CD4-positive, alpha-beta T cell (primary cell): ENCODE measurements at regions not wholly inside any gene's neighbourhood (a gene's known extent, or its start where the extent isn't known, plus 50 kb on each side); places are given as distances from the start of the nearest gene placed in this dataset.
"Not testable (repeated sequence)": the region's sequence is repeated elsewhere in the genome, so short reads cannot be mapped to it uniquely, and the experiment has no call there.

Experiments used
- ATAC-seq: fragments of 200-7000 bp; cut with Tn5 transposase; one replicate; pipeline ENCODE4 v1.10.0; 2022; ENCODE audit warnings: mild to moderate bottlenecking; ENCODE audit not compliant: poor library complexity
- CTCF ChIA-PET: fragments of 350-600 bp; sonication (Branson Sonifier 250); formaldehyde crosslinking; loops from one replicate; lab custom pipeline; 2021; ENCODE audit warnings: antibody characterized with exemption, inconsistent platforms; lab: Charles Lee
- POLR2A ChIA-PET: fragments of 350-600 bp; sonication (Branson Sonifier 250); formaldehyde crosslinking; loops from one replicate; lab custom pipeline; 2021; ENCODE audit warnings: antibody characterized with exemption, inconsistent platforms; lab: Charles Lee
- DNase-seq, 14 experiments: peaks; one replicate each; pipeline ENCODE4 v3.0.0-alpha.2; 2013 to 2020; ENCODE audit warnings: mixed read lengths in 2 of 14
- H3K27ac ChIP-seq, 2 donors: one replicate each; pipeline versions ENCODE4 v1.5.1 to v1.7.0; 2013; ENCODE audit warnings: low read length in 2 of 2, low read depth in 1 of 2, mild to moderate bottlenecking in 1 of 2
- H3K27me3 ChIP-seq, 2 experiments: 1 replicate in 1 of 2; 2 replicates in 1 of 2; pipeline versions ENCODE4 v1.6.1 to v1.7.0; 2013; ENCODE audit warnings: low read length in 2 of 2, control low read depth in 1 of 2, mild to moderate bottlenecking in 1 of 2, moderate library complexity in 1 of 2; ENCODE audit not compliant: insufficient read depth in 2 of 2, control insufficient read depth in 1 of 2
- H3K36me3 ChIP-seq: one replicate; pipeline ENCODE4 v1.6.1; 2013; ENCODE audit warnings: low read length, control low read depth; ENCODE audit not compliant: insufficient read depth
- H3K4me1 ChIP-seq: one replicate; pipeline ENCODE4 v1.6.1; 2013; ENCODE audit warnings: low read length, control low read depth; ENCODE audit not compliant: insufficient read depth
- H3K4me3 ChIP-seq: one replicate; pipeline ENCODE4 v1.5.1; 2013; ENCODE audit warnings: mild to moderate bottlenecking, low read length, moderate library complexity
- H3K9me3 ChIP-seq, 2 experiments: 1 replicate in 1 of 2; 2 replicates in 1 of 2; pipeline versions ENCODE4 v1.6.1 to v1.7.0; 2013; ENCODE audit warnings: low read length in 2 of 2, mild to moderate bottlenecking in 2 of 2, control low read depth in 1 of 2, moderate library complexity in 1 of 2; ENCODE audit not compliant: control insufficient read depth in 1 of 2, insufficient read depth in 1 of 2
- H3K27ac Mint-ChIP-seq: one replicate; pipeline ENCODE4 v1.8.0; 2020; ENCODE audit warnings: mixed read lengths
- H3K27me3 Mint-ChIP-seq: one replicate; pipeline ENCODE4 v1.8.0; 2021; ENCODE audit warnings: mixed read lengths
- H3K36me3 Mint-ChIP-seq: one replicate; pipeline ENCODE4 v1.8.0; 2021; ENCODE audit warnings: low read depth, mixed read lengths
- H3K4me1 Mint-ChIP-seq: one replicate; pipeline ENCODE4 v1.8.0; 2021; ENCODE audit warnings: low read depth, mixed read lengths
- H3K4me3 Mint-ChIP-seq: one replicate; pipeline ENCODE4 v1.8.0; 2020; ENCODE audit warnings: mild to moderate bottlenecking, mixed read lengths
- H3K9me3 Mint-ChIP-seq: one replicate; pipeline ENCODE4 v1.8.0; 2020; ENCODE audit warnings: mixed read lengths
- intact Hi-C, 2 experiments: fragments of 100-400 bp; cut with DNase I in 1 of 2; cut with micrococcal nuclease in 1 of 2; formaldehyde crosslinking; loops; one replicate each; pipeline versions ENCODE4 v1.15.1 to v1.9.0; 2023 to 2025; cut with DNase I, micrococcal nuclease
- TF ChIP-seq, protein P1 (sequence below): fragments of 200-600 bp; IDR thresholded peaks from one replicate; pipeline ENCODE4 v1.8.0; 2022; ENCODE audit warnings: antibody characterized with exemption, mild to moderate bottlenecking

DNA sequence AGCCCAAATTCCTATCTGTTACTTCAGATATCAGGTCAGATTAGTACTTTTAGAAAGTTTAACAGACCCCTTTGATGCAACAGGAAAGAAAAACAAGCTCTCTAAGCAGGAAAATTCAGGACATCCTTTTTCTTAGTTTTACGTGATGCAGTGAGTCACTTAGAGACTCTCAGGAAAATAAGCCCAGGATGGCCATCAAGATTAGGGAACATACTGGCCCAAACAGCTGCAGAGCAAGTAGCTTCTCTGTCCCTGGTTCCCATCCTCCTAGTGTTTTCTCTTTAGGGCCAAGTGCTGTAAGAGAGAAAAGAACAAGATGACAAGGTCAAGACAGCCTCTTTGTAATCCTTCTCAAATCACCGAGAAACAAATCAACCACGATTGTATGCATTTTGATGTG lies 219.1 kb downstream of the ZNF674 start:
- no peak for ATAC-seq
- Mint-ChIP-seq H3K27ac (no peak overlapping the region), H3K4me3 (no peak overlapping the region), H3K9me3 (no peaks in the 10 kb centered on the region), H3K36me3 (no peaks in the 10 kb centered on the region), H3K4me1 (peaks cover 42% of the 10 kb centered on the region), H3K27me3 (no peaks in the 10 kb centered on the region)
- Histone ChIP-seq H3K4me3 (no peak overlapping the region), H3K36me3 (no peaks in the 10 kb centered on the region), H3K27me3 (no peaks in the 10 kb centered on the region), H3K27ac (no peak overlapping the region), H3K9me3 (no peaks in the 10 kb centered on the region), H3K4me1 (peaks cover 4% of the 10 kb centered on the region)
- POLR2A ChIA-PET: no interaction called here
- intact Hi-C loops: no loop called here
- DNase-seq: no peak
- CTCF ChIA-PET: no interaction called here
- TF ChIP-seq, protein P1, sequence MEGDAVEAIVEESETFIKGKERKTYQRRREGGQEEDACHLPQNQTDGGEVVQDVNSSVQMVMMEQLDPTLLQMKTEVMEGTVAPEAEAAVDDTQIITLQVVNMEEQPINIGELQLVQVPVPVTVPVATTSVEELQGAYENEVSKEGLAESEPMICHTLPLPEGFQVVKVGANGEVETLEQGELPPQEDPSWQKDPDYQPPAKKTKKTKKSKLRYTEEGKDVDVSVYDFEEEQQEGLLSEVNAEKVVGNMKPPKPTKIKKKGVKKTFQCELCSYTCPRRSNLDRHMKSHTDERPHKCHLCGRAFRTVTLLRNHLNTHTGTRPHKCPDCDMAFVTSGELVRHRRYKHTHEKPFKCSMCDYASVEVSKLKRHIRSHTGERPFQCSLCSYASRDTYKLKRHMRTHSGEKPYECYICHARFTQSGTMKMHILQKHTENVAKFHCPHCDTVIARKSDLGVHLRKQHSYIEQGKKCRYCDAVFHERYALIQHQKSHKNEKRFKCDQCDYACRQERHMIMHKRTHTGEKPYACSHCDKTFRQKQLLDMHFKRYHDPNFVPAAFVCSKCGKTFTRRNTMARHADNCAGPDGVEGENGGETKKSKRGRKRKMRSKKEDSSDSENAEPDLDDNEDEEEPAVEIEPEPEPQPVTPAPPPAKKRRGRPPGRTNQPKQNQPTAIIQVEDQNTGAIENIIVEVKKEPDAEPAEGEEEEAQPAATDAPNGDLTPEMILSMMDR: no peak

DNA sequence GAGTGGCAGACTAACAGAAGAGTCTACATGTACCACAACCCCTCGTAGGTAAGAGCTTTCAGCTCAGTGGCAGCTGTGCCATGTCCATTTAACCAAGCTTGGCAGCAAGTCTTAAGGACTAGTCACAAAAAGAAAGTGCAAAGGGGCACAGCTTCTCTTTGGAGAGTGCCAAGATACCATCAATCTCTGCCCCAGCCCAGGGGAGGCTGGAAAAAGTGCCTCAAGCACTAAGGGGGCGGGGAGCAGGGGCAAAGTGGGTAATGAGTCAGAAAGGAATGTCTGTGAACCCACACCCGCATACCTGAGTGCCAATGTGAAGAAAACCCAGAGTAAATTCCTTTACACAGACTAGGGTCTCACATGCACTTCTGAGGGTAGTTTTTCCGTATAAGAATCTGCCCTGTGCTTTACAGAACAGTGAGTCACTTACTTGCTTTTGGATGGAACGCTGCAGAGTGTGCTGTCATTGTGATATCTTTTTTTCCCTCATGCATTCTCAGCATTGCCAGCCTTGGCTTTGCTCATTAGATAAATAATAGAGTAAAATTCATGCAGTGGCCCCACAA lies 219.8 kb downstream of the ZNF674 start:
- H3K27ac Mint-ChIP-seq: peak overlapping the region; percentile 12
- no peaks in the 10 kb centered on the region for H3K27me3 Mint-ChIP-seq
- ChIA-PET CTCF (no interaction called here), POLR2A (no interaction called here)
- intact Hi-C loops: no loop called here
- no peaks in the 10 kb centered on the region for H3K9me3 Mint-ChIP-seq
- H3K4me1 ChIP-seq: peaks cover 6% of the 10 kb centered on the region
- H3K36me3 Mint-ChIP-seq: no peaks in the 10 kb centered on the region
- peak; percentile 14 for ATAC-seq
- H3K27me3 ChIP-seq: no peaks in the 10 kb centered on the region
- TF ChIP-seq, protein P1: no peak
- no peak overlapping the region for H3K4me3 ChIP-seq
- no peaks in the 10 kb centered on the region for H3K9me3 ChIP-seq
- peaks cover 50% of the 10 kb centered on the region for H3K4me1 Mint-ChIP-seq
- no peaks in the 10 kb centered on the region for H3K36me3 ChIP-seq
- DNase-seq: peak in 5 of 14 experiments; percentile 1 to 43 (median 11)
- H3K27ac ChIP-seq: no peak overlapping the region
- no peak overlapping the region for H3K4me3 Mint-ChIP-seq

DNA sequence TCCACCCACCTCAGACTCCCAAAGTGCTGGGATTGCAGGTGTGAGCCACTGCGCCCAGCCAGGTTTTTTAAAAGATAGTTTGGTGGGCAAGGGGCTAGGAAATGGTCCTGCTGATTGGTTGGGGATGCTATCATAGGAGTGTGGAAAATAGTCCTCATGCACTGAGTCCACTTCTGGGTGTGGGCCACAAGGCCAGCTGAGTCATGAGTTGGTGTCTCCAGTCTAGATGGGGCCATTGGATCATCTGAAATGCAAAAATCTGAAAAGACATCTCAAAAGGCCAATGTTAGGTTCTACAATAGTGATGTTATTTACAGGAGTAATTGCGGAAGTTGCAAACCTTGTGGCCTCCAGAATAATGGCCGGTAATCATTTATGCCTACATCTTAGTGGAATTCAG lies 221.1 kb downstream of the ZNF674 start:
- Mint-ChIP-seq H3K4me3 (no peak overlapping the region), H3K9me3 (no peaks in the 10 kb centered on the region), H3K36me3 (no peaks in the 10 kb centered on the region), H3K27me3 (no peaks in the 10 kb centered on the region), H3K27ac (no peak overlapping the region), H3K4me1 (peaks cover 62% of the 10 kb centered on the region)
- DNase-seq (no peak), ATAC-seq (no peak)
- CTCF ChIA-PET: no interaction called here
- Histone ChIP-seq H3K36me3 (no peaks in the 10 kb centered on the region), H3K4me1 (peaks cover 9% of the 10 kb centered on the region), H3K27me3 (no peaks in the 10 kb centered on the region), H3K4me3 (no peak overlapping the region), H3K9me3 (no peaks in the 10 kb centered on the region), H3K27ac (no peak overlapping the region)
- intact Hi-C loops: no loop called here
- TF ChIP-seq, protein P1: no peak
- POLR2A ChIA-PET: no interaction called here

DNA sequence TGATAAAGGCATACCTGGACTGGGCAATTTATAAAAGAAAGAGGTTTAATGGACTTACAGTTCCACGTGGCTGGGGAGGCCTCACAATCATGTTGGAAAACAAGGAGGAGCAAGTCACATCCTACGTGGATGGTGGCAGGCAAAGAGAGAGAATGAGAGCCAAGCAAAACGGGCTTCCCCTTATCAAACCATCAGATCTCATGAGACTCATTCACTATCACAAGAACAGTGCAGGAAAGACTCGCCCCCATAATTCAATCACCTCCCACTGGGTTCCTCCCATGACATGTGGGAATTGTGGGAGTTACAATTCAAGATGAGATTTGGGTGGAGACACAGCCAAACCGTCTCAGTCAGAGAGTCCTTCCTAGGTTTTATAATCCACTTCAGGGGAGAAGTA lies 222.3 kb downstream of the ZNF674 start:
- H3K4me1 ChIP-seq, ATAC-seq, H3K9me3 ChIP-seq, H3K4me3 ChIP-seq, H3K27ac ChIP-seq, H3K36me3 Mint-ChIP-seq, POLR2A ChIA-PET, CTCF ChIA-PET, DNase-seq, H3K9me3 Mint-ChIP-seq, H3K36me3 ChIP-seq, H3K27ac Mint-ChIP-seq, H3K27me3 ChIP-seq, H3K27me3 Mint-ChIP-seq, H3K4me3 Mint-ChIP-seq, intact Hi-C loops: not testable (repeated sequence)
- H3K4me1 Mint-ChIP-seq: peaks cover 68% of the 10 kb centered on the region
